BJ (cell line): ENCODE measurements at regions not wholly inside any gene's neighbourhood (a gene's known extent, or its start where the extent isn't known, plus 50 kb on each side); places are given as distances from the start of the nearest gene placed in this dataset.

Source experiments
- CTCF ChIA-PET: fragments of 350-600 bp; formaldehyde crosslinking; extraction: SDS; loops from one replicate; lab custom pipeline; 2021; ENCODE audit warnings: antibody characterized with exemption, inconsistent platforms; lab: Yijun Ruan, JAX
- POLR2A ChIA-PET: fragments of 300-600 bp; sonication (Branson Sonifier 250); formaldehyde crosslinking; extraction: SDS; loops from one replicate; lab custom pipeline; 2021; ENCODE audit warnings: antibody characterized with exemption; lab: Charles Lee
- DNase-seq: peaks from one replicate; pipeline ENCODE4 v3.0.0-alpha.2; 2011; ENCODE audit warnings: low read depth
- H3K27me3 ChIP-seq: 2 replicates; pipeline ENCODE4 v1.6.0; 2011; ENCODE audit warnings: low read length; ENCODE audit not compliant: control insufficient read depth, insufficient read depth
- H3K36me3 ChIP-seq: 2 replicates; pipeline ENCODE4 v1.5.1; 2011; ENCODE audit warnings: low read length; ENCODE audit not compliant: control insufficient read depth, insufficient read depth
- H3K4me3 ChIP-seq: 2 replicates; pipeline ENCODE4 v1.5.1; 2011; ENCODE audit warnings: low read depth, mild to moderate bottlenecking, control low read depth, low read length
- CTCF ChIP-seq: IDR thresholded peaks from 2 replicates; pipeline ENCODE4 v1.5.1; 2011; ENCODE audit warnings: low read depth, mild to moderate bottlenecking, control low read depth, inconsistent platforms, low read length, moderate library complexity; ENCODE audit not compliant: insufficient read depth

GRCh38 chr3:193790086-193790990 is 197.3 kb downstream of the OPA1 start:
- DNase-seq: no peak
- TF ChIP-seq CTCF: no peak
- Histone ChIP-seq H3K36me3 (no peaks in the 10 kb centered on the region), H3K4me3 (no peak overlapping the region), H3K27me3 (peaks cover 11% of the 10 kb centered on the region)
- ChIA-PET CTCF (interaction anchor here (0.6 to 1.4 kb wide), 3 partner anchors 9 to 524 kb away, joined by 3 to 4 read pairs (median 3); no protein-coding TSS in a partner anchor), POLR2A (no interaction called here)

- ChIA-PET CTCF (no interaction called here), POLR2A (no interaction called here)
- H3K27me3 ChIP-seq: peaks cover 13% of the 10 kb centered on the region
- no peaks in the 10 kb centered on the region for H3K36me3 ChIP-seq
- H3K4me3 ChIP-seq: no peak overlapping the region
- no peak for TF ChIP-seq CTCF
- DNase-seq: no peak
These were observed 198.3 kb downstream of the OPA1 start for GRCh38 chr3:193791041-193792032.

- no peak for TF ChIP-seq CTCF
- DNase-seq: no peak
- no peak overlapping the region for H3K4me3 ChIP-seq
- ChIA-PET CTCF (interaction anchor here (1.0 kb wide), 2 partner anchors 344 to 523 kb away, joined by 3 to 4 read pairs; no protein-coding TSS in a partner anchor), POLR2A (no interaction called here)
- H3K36me3 ChIP-seq: no peaks in the 10 kb centered on the region
- H3K27me3 ChIP-seq: peaks cover 14% of the 10 kb centered on the region
These were observed 200.1 kb downstream of the OPA1 start for GRCh38 chr3:193793123-193793522.

- H3K27me3 ChIP-seq: peaks cover 14% of the 10 kb centered on the region
- no peaks in the 10 kb centered on the region for H3K36me3 ChIP-seq
- H3K4me3 ChIP-seq: no peak overlapping the region
- ChIA-PET POLR2A (no interaction called here), CTCF (no interaction called here)
- DNase-seq: no peak
- TF ChIP-seq CTCF: no peak
These were observed 201.2 kb downstream of the OPA1 start for GRCh38 chr3:193794002-193794881.
